ENCODE measurements at regions not wholly inside any gene's neighbourhood (a gene's known extent, or its start where the extent isn't known, plus 50 kb on each side); places are given as distances from the start of the nearest gene placed in this dataset.
"Not testable (repeated sequence)": the region's sequence is repeated elsewhere in the genome, so short reads cannot be mapped to it uniquely, and the experiment has no call there.

DNA sequence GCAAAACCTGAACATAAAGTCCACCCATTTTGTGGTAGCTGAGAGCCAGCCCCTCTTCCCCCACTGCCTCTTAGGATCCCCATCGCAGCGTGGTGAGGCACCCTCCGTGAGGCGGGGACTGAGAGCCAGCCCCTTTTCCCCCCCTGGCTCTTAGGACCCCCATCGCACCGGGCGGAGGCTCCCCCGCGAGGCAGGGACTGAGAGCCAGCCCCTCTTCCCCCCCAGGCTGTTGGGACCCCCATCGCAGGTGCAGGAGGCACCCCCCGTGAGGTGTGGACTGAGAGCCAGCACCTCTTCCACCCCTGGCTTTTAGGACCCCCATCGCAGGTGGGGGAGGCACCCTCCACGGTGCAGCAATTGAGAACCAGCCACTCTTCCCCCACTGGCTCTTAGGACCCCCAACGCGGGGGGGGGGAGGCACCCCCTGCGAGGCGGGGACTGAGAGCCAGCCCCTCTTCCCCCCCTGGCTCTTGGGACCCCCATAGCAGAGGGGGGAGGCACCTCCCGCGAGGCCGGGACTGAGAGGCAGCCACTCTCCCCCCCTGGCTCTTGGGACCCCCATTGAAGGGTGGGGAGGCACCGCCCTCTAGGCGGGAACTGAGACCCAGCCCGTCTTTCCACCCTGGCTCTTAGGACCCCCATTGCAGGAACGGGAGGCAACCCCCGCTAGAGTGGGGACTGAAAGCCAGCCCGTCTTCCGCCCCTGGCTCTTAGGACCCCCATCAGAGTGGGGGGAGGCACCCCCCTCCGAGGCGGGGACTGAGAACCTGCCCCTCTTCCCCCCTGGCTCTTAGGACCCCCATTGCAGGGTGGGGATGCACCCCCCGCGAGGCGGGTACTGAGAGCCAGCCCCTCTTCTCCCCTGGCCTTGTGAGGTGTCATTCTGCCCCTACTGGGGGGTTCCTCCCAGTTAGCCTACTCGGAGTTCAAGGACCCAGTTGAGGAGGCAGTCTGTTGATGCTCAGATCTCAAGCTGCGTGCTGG is 366.4 kb upstream of the SPRY2 start:
- Mint-ChIP-seq H3K4me1 (no peaks in the 10 kb centered on the region), H3K36me3 (no peaks in the 10 kb centered on the region), H3K27ac (no peak overlapping the region), H3K27me3 (no peaks in the 10 kb centered on the region), H3K9me3 (no peaks in the 10 kb centered on the region), H3K4me3 (no peak overlapping the region)
- DNase-seq (ENCODE audit: low spot score in 2 of 2) (no peak), ATAC-seq (ENCODE audit: low read depth) (no peak)

GRCh38 chr13:80706164-80706471 is 365.2 kb upstream of the SPRY2 start:
- Mint-ChIP-seq H3K9me3 (peaks cover 3% of the 10 kb centered on the region), H3K27me3 (no peaks in the 10 kb centered on the region), H3K4me3 (no peak overlapping the region), H3K27ac (no peak overlapping the region), H3K36me3 (no peaks in the 10 kb centered on the region), H3K4me1 (no peaks in the 10 kb centered on the region)
- no peak for DNase-seq (ENCODE audit: low spot score in 2 of 2)
- ATAC-seq (ENCODE audit: low read depth): no peak

DNA sequence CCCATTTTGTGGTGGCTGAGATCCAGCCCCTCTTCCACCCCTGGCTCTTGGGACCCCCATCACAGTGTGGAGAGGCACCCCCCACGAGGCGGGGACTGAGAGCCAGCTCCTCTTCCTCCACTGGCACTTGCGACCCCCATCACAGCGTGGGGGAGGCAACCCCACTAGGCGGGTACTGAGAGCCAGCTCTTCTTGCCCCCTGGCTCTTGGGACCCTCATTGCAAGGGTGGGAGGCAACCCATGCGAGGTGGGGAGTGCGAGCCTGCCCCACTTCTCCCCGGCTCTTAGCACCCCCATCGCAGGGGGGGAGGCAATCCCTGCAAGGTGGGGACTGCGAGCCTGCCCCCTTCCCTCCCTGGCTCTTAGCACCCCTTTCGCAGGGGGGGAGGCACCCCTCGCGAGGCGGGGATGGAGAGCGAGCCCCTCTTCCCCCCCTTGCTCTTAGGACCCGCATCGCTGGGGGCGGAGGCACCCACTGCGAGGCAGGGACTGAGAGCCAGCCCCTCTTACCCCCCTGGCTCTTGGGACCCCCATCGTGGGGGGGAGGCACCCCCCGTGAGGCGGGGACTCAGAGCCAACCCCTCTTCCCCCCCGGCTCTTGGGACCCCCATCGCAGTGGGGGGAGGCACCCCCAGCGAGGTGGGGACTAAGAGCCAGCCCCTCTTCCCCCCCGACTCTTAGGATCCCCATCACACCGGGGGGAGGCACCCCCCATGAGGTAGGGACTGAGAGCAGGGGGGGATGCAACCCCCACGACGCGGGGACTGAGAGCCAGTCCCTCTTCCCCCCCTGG is 364.6 kb upstream of the SPRY2 start:
- Mint-ChIP-seq H3K4me1 (no peaks in the 10 kb centered on the region), H3K27ac (no peak overlapping the region), H3K9me3 (peaks cover 3% of the 10 kb centered on the region), H3K36me3 (no peaks in the 10 kb centered on the region), H3K4me3 (no peak overlapping the region), H3K27me3 (no peaks in the 10 kb centered on the region)
- ATAC-seq (ENCODE audit: low read depth): no peak
- DNase-seq (ENCODE audit: low spot score in 2 of 2): no peak

DNA sequence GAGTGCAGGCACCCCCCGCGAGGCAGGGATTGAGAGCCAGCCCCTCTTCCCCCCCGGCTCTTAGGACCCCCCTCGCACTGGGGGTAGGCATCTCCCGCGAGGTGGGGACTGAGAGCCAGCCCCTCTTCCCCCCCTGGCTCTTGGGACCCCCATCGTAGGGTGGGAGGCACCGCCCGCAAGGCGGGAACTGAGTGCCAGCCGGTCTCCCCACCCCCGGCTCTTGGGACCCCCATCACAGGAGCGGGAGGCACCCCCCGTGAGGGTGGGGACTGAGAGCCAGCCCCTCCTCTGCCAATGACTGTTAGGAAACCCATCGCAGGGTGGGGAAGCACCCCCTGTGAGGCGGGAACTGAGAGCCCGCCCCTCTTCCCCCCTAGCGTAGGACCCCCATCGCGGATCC is 363.4 kb upstream of the SPRY2 start:
- peaks cover 3% of the 10 kb centered on the region for H3K9me3 Mint-ChIP-seq
- no peaks in the 10 kb centered on the region for H3K36me3 Mint-ChIP-seq
- H3K27ac Mint-ChIP-seq: no peak overlapping the region
- DNase-seq (ENCODE audit: low spot score in 2 of 2): no peak
- H3K4me1 Mint-ChIP-seq: no peaks in the 10 kb centered on the region
- no peak for ATAC-seq (ENCODE audit: low read depth)
- no peaks in the 10 kb centered on the region for H3K27me3 Mint-ChIP-seq
- no peak overlapping the region for H3K4me3 Mint-ChIP-seq

GRCh38 chr13:80695841-80696240 is 354.9 kb upstream of the SPRY2 start:
- Mint-ChIP-seq H3K9me3 (peaks cover 5% of the 10 kb centered on the region), H3K36me3 (no peaks in the 10 kb centered on the region), H3K4me3 (no peak overlapping the region), H3K27ac (no peak overlapping the region), H3K27me3 (no peaks in the 10 kb centered on the region), H3K4me1 (no peaks in the 10 kb centered on the region)
- DNase-seq (ENCODE audit: low spot score in 2 of 2) (no peak), ATAC-seq (ENCODE audit: low read depth) (no peak)

DNA sequence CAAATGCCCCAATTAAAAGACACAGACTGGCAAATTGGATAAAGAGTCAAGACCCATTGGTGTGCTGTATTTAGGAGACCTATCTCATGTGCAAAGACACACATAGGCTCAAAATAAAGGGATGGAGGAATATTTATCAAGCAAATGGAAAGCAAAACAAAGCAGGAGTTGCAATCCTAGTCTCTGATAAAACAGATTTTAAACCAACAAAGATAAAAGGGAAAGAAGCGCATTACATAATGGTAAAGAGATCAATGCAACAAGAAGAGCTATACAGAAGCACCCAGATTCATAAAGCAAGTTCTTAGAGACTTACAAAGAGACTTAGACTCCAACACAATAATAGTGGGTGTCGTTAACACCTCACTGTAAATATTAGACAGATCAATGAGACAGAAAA is 350.9 kb upstream of the SPRY2 start:
- H3K36me3 Mint-ChIP-seq; H3K4me3 Mint-ChIP-seq; H3K4me1 Mint-ChIP-seq; DNase-seq (ENCODE audit: low spot score in 2 of 2); ATAC-seq (ENCODE audit: low read depth); H3K27me3 Mint-ChIP-seq; H3K27ac Mint-ChIP-seq: not testable (repeated sequence)
- H3K9me3 Mint-ChIP-seq: peaks cover 13% of the 10 kb centered on the region

DNA sequence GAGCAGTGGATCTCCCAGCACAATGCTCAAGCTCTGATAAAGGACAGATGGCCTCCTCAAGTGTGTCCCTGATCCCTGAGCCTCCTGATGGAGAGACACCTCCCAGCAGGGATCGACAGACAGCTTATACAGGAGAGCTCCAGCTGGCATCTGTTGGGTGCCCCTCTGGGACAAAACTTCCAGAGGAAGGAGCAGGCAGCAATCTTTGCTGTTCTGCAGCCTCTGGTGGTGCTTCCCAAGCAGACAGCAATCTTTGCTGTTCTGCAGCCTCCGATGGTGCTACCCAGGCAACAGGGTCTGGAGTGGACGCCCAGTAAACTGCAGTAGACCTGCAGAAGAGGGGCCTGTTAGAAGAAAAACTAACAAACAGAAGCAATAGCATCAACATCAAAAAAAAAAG is 349.3 kb upstream of the SPRY2 start:
- Mint-ChIP-seq H3K9me3 (peaks cover 13% of the 10 kb centered on the region), H3K4me3 (no peak overlapping the region), H3K27me3 (peaks cover 1% of the 10 kb centered on the region), H3K36me3 (no peaks in the 10 kb centered on the region), H3K4me1 (peaks cover 3% of the 10 kb centered on the region), H3K27ac (no peak overlapping the region)
- no peak for ATAC-seq (ENCODE audit: low read depth)
- no peak for DNase-seq (ENCODE audit: low spot score in 2 of 2)

- Mint-ChIP-seq H3K27me3 (peaks cover 1% of the 10 kb centered on the region), H3K4me1 (peaks cover 3% of the 10 kb centered on the region), H3K4me3 (no peak overlapping the region), H3K36me3 (no peaks in the 10 kb centered on the region), H3K9me3 (peaks cover 13% of the 10 kb centered on the region), H3K27ac (no peak overlapping the region)
- DNase-seq (ENCODE audit: low spot score in 2 of 2): no peak
- ATAC-seq (ENCODE audit: low read depth): no peak
Observed at GRCh38 chr13:80688593-80688992, 347.7 kb upstream of the SPRY2 start.

DNA sequence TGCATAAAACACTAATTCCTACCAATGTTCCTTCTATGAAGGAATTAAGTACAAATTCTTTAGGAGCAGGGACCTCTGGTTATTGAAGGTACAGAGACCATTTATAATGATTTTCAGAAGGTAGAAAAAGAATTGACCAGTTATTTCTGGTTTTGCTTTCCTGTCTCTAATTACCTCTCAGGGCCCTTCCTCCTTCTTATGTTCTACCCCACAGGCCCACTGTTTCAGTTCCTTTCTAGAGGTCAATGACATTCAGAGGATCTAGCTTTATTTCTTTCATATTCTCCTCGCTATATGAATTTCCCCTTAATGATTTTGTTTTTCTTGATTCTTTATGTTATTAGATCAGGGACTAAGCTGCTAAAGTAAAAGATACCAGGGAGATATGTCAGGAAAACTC is 345.0 kb upstream of the SPRY2 start:
- peaks cover 3% of the 10 kb centered on the region for H3K4me1 Mint-ChIP-seq
- peak; percentile 53 for ATAC-seq (ENCODE audit: low read depth)

GRCh38 chr13:80684217-80684991 is 343.5 kb upstream of the SPRY2 start:
- H3K4me3 Mint-ChIP-seq: no peak overlapping the region

More for the DNA sequence above, 345.0 kb upstream of the SPRY2 start:
- Mint-ChIP-seq H3K36me3 (no peaks in the 10 kb centered on the region), H3K4me3 (no peak overlapping the region), H3K27me3 (peaks cover 1% of the 10 kb centered on the region), H3K27ac (peak overlapping the region; percentile 59), H3K9me3 (peaks cover 8% of the 10 kb centered on the region)
- DNase-seq (ENCODE audit: low spot score in 2 of 2): no peak

GRCh38 chr13:80680786-80681366 is 339.9 kb upstream of the SPRY2 start:
- Mint-ChIP-seq H3K9me3 (peaks cover 6% of the 10 kb centered on the region), H3K4me3 (no peak overlapping the region), H3K27me3 (no peaks in the 10 kb centered on the region), H3K27ac (no peak overlapping the region), H3K36me3 (no peaks in the 10 kb centered on the region), H3K4me1 (peaks cover under 1% of the 10 kb centered on the region)
- no peak for DNase-seq (ENCODE audit: low spot score in 2 of 2)
- no peak for ATAC-seq (ENCODE audit: low read depth)

More at GRCh38 chr13:80684217-80684991, 343.5 kb upstream of the SPRY2 start:
- H3K27ac Mint-ChIP-seq: no peak overlapping the region
- no peaks in the 10 kb centered on the region for H3K36me3 Mint-ChIP-seq
- H3K4me1 Mint-ChIP-seq: peaks cover 3% of the 10 kb centered on the region
- no peak for ATAC-seq (ENCODE audit: low read depth)
- DNase-seq (ENCODE audit: low spot score in 2 of 2): no peak
- peaks cover under 1% of the 10 kb centered on the region for H3K27me3 Mint-ChIP-seq
- peaks cover 2% of the 10 kb centered on the region for H3K9me3 Mint-ChIP-seq

- no peak for ATAC-seq (ENCODE audit: low read depth)
Observed at GRCh38 chr13:80679423-80679822, 338.5 kb upstream of the SPRY2 start.

GRCh38 chr13:80677227-80677626 is 336.3 kb upstream of the SPRY2 start:
- Mint-ChIP-seq H3K4me3 (no peak overlapping the region), H3K27ac (no peak overlapping the region), H3K36me3 (no peaks in the 10 kb centered on the region), H3K9me3 (peaks cover 10% of the 10 kb centered on the region), H3K4me1 (no peaks in the 10 kb centered on the region), H3K27me3 (no peaks in the 10 kb centered on the region)
- no peak for ATAC-seq (ENCODE audit: low read depth)
- no peak for DNase-seq (ENCODE audit: low spot score in 2 of 2)

More at GRCh38 chr13:80679423-80679822, 338.5 kb upstream of the SPRY2 start:
- Mint-ChIP-seq H3K36me3 (no peaks in the 10 kb centered on the region), H3K27me3 (no peaks in the 10 kb centered on the region), H3K4me3 (no peak overlapping the region), H3K9me3 (peaks cover 6% of the 10 kb centered on the region), H3K27ac (no peak overlapping the region), H3K4me1 (no peaks in the 10 kb centered on the region)
- DNase-seq (ENCODE audit: low spot score in 2 of 2): no peak

Data from memory B cell (primary cell).